IMR-90 (cell line): ENCODE measurements at regions not wholly inside any gene's neighbourhood (a gene's known extent, or its start where the extent isn't known, plus 50 kb on each side); places are given as distances from the start of the nearest gene placed in this dataset.

Experiments
- CEBPB ChIP-seq: IDR thresholded peaks from 2 replicates; pipeline ENCODE4 v1.6.1; 2012; ENCODE audit warnings: low read depth, low read length, improper control_type of control experiment
- ELK1 ChIP-seq: fragments of 150-350 bp; IDR thresholded peaks from 2 replicates; pipeline ENCODE4 v1.6.1; 2016; ENCODE audit warnings: low read depth, mild to moderate bottlenecking, low read length, moderate library complexity, borderline replicate concordance
- FOS ChIP-seq: fragments of 150-350 bp; IDR thresholded peaks from 2 replicates; pipeline ENCODE4 v1.6.1; 2016; ENCODE audit warnings: low read depth, low read length
- MAFK ChIP-seq: IDR thresholded peaks from 2 replicates; pipeline ENCODE4 v1.6.1; 2012; ENCODE audit warnings: low read depth, low read length, improper control_type of control experiment
- MAZ ChIP-seq: IDR thresholded peaks from 2 replicates; pipeline ENCODE4 v1.6.1; 2012; ENCODE audit warnings: low read depth, mild to moderate bottlenecking, low read length, improper control_type of control experiment, moderate library complexity, borderline replicate concordance
- MXI1 ChIP-seq: IDR thresholded peaks from 2 replicates; pipeline ENCODE4 v1.6.1; 2012; ENCODE audit warnings: low read depth, mild to moderate bottlenecking, low read length, moderate library complexity, borderline replicate concordance
- POLR2A ChIP-seq: IDR thresholded peaks from 2 replicates; pipeline ENCODE4 v1.6.1; 2012; ENCODE audit warnings: mild to moderate bottlenecking, low read depth, low read length
- RAD21 ChIP-seq: IDR thresholded peaks from 2 replicates; pipeline ENCODE4 v1.6.1; 2012; ENCODE audit warnings: low read length, improper control_type of control experiment
- RFX5 ChIP-seq: IDR thresholded peaks from 2 replicates; pipeline ENCODE4 v1.8.0; 2012; ENCODE audit warnings: low read depth, mild to moderate bottlenecking, low read length, moderate library complexity
- SMC3 ChIP-seq: fragments of 150-350 bp; IDR thresholded peaks from 2 replicates; pipeline ENCODE4 v1.6.1; 2016; ENCODE audit warnings: low read depth, mild to moderate bottlenecking, antibody characterized with exemption, low read length, moderate library complexity
- USF2 ChIP-seq: fragments of 150-350 bp; IDR thresholded peaks from 2 replicates; pipeline ENCODE4 v1.6.1; 2017; ENCODE audit warnings: mild to moderate bottlenecking, antibody characterized with exemption, low read length, low read depth
- TF ChIP-seq, protein P1 (sequence below): conservative IDR thresholded peaks from 2 replicates; pipeline ENCODE4 v1.5.1; 2012; ENCODE audit warnings: mild to moderate bottlenecking, low read depth, low read length, improper control_type of control experiment

DNA sequence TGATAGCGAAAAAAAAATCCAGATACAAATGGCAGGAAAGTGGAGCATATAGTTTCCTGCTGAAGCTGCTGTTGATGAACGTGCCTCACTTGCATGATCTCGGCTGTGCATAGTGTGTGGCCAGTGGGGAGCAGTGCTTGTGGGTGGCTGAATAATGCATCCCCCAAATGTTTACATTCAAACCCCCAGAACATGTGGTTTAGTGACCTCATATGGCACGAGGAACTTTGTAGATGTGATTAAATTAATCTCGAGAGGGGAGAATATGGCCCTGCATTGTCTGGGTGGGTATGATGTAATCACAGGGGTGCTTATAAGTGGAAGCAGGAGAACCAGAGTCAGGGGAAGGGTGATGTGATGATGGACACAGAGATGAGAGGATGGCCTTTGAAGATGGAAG, 425.0 kb downstream of the TMEM121 start:
- TF ChIP-seq, protein P1, sequence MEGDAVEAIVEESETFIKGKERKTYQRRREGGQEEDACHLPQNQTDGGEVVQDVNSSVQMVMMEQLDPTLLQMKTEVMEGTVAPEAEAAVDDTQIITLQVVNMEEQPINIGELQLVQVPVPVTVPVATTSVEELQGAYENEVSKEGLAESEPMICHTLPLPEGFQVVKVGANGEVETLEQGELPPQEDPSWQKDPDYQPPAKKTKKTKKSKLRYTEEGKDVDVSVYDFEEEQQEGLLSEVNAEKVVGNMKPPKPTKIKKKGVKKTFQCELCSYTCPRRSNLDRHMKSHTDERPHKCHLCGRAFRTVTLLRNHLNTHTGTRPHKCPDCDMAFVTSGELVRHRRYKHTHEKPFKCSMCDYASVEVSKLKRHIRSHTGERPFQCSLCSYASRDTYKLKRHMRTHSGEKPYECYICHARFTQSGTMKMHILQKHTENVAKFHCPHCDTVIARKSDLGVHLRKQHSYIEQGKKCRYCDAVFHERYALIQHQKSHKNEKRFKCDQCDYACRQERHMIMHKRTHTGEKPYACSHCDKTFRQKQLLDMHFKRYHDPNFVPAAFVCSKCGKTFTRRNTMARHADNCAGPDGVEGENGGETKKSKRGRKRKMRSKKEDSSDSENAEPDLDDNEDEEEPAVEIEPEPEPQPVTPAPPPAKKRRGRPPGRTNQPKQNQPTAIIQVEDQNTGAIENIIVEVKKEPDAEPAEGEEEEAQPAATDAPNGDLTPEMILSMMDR, result no peak
- TF ChIP-seq SMC3 (no peak), POLR2A (no peak), CEBPB (no peak), RAD21 (no peak), USF2 (no peak), FOS (no peak), ELK1 (no peak), MAFK (no peak), MXI1 (no peak), RFX5 (no peak), MAZ (no peak)
